HCT116 (cell line): ENCODE measurements at regions not wholly inside any gene's neighbourhood (a gene's known extent, or its start where the extent isn't known, plus 50 kb on each side); places are given as distances from the start of the nearest gene placed in this dataset.

ENCODE experiments used
- ATAC-seq: fragments of 200-7000 bp; cut with Tn5 transposase; 2 replicates; pipeline ENCODE4 v1.9.1; 2020; ENCODE audit warnings: mild to moderate bottlenecking, moderate library complexity
- BruUV-seq: library from RNA; stranded (reverse); fragments of 400-500 nt; replicated peaks from 2 replicates; lab custom pipeline; 2021; lab: Mats Ljungman, UMichigan
- CTCF ChIA-PET: fragments of 300-600 bp; sonication (Branson Sonifier 250); formaldehyde crosslinking; loops from one replicate; lab custom pipeline; 2021; ENCODE audit warnings: antibody characterized with exemption; lab: Charles Lee
- POLR2A ChIA-PET: fragments of 300-600, 350-600 bp; sonication (Branson Sonifier 250); formaldehyde crosslinking; loops from one replicate; lab custom pipeline; 2021; ENCODE audit warnings: antibody characterized with exemption; lab: Charles Lee
- RAD21 ChIA-PET, 2 experiments: fragments of 300-600 bp; sonication (Branson Sonifier 250); formaldehyde crosslinking; loops; one replicate each; lab custom pipeline; 2023; ENCODE audit warnings: low total read pairs in 2 of 2; ENCODE audit not compliant: uncharacterized antibody in 2 of 2, unreplicated experiment in 2 of 2, low non-redundant PET in 1 of 2; lab: Charles Lee
- DNase-seq: peaks from one replicate; pipeline ENCODE4 v3.0.0-alpha.2; 2010; ENCODE audit warnings: low read depth, low spot score
- H2AFZ ChIP-seq: fragments of 200-600 bp; shearing (Covaris generic), sonication (generic); 2 replicates; pipeline ENCODE4 v1.6.1; 2017; ENCODE audit warnings: low read depth, mixed run types, mixed read lengths, antibody characterized with exemption, low read length; ENCODE audit not compliant: poor library complexity, severe bottlenecking
- H3K27ac ChIP-seq: 2 replicates; pipeline ENCODE4 v1.5.1; 2012; ENCODE audit warnings: low read depth, low read length
- H3K27me3 ChIP-seq: fragments of 200-600 bp; sonication (generic); 2 replicates; pipeline ENCODE4 v1.6.1; 2016; ENCODE audit warnings: mixed run types, low read length, mixed read lengths; ENCODE audit not compliant: insufficient read depth
- H3K36me3 ChIP-seq, 2 experiments: fragments of 200-500 bp in 1 of 2; fragments of 200-600 bp in 1 of 2; sonication (Bioruptor generic) in 1 of 2; sonication (generic) in 1 of 2; 2 replicates each; pipeline versions ENCODE4 v1.5.1 to v1.6.1; 2014 to 2016; ENCODE audit warnings: low read length in 2 of 2, inconsistent platforms in 1 of 2, mixed read lengths in 1 of 2, mixed run types in 1 of 2; ENCODE audit not compliant: insufficient read depth in 2 of 2, control insufficient read depth in 1 of 2
- H3K4me1 ChIP-seq, 2 experiments: fragments of 200-600 bp in 1 of 2; sonication (generic) in 1 of 2; 2 replicates each; pipeline versions ENCODE4 v1.5.1 to v1.6.1; 2012 to 2017; ENCODE audit warnings: low read length in 2 of 2, inconsistent platforms in 1 of 2, mild to moderate bottlenecking in 1 of 2, mixed read lengths in 1 of 2, mixed run types in 1 of 2, moderate library complexity in 1 of 2; ENCODE audit not compliant: insufficient read depth in 2 of 2, control insufficient read depth in 1 of 2
- H3K4me2 ChIP-seq: fragments of 200-600 bp; sonication (generic); 2 replicates; pipeline ENCODE4 v1.6.1; 2017; ENCODE audit warnings: mixed run types, low read length, mixed read lengths
- H3K4me3 ChIP-seq, 2 experiments: fragments of 200-600 bp in 1 of 2; sonication (generic) in 1 of 2; replicated peaks in 1 of 2; 2 replicates each; pipeline ENCODE4 v1.5.1; 2011 to 2016; ENCODE audit warnings: low read length in 2 of 2, control low read depth in 1 of 2, low read depth in 1 of 2, mild to moderate bottlenecking in 1 of 2, mixed read lengths in 1 of 2, mixed run types in 1 of 2
- H3K79me2 ChIP-seq: fragments of 200-600 bp; sonication (generic); 2 replicates; pipeline ENCODE4 v1.6.1; 2017; ENCODE audit warnings: mild to moderate bottlenecking, mixed run types, low read length, moderate library complexity, mixed read lengths; ENCODE audit not compliant: insufficient read depth
- H3K9ac ChIP-seq: fragments of 200-600 bp; sonication (generic); 2 replicates; pipeline ENCODE4 v1.6.1; 2016; ENCODE audit warnings: low read length, mixed read lengths
- H3K9me2 ChIP-seq: fragments of 200-600 bp; sonication (generic), shearing (Covaris generic); 2 replicates; pipeline ENCODE4 v1.6.1; 2017; ENCODE audit warnings: mixed run types, mild to moderate bottlenecking, moderate library complexity; ENCODE audit not compliant: insufficient read depth
- H3K9me3 ChIP-seq, 2 experiments: fragments of 200-500 bp in 1 of 2; fragments of 200-600 bp in 1 of 2; sonication (Bioruptor generic) in 1 of 2; sonication (generic) in 1 of 2; 2 replicates each; pipeline ENCODE4 v1.6.1; 2014 to 2017; ENCODE audit warnings: low read length in 2 of 2, mixed read lengths in 2 of 2, inconsistent platforms in 1 of 2, low read depth in 1 of 2, mild to moderate bottlenecking in 1 of 2, mixed run types in 1 of 2, moderate library complexity in 1 of 2; ENCODE audit not compliant: control insufficient read depth in 1 of 2, insufficient read depth in 1 of 2
- H4K20me1 ChIP-seq: fragments of 200-600 bp; sonication (generic), shearing (Covaris generic); 2 replicates; pipeline ENCODE4 v1.6.1; 2017; ENCODE audit warnings: mixed run types, mild to moderate bottlenecking, moderate library complexity; ENCODE audit not compliant: insufficient read depth
- ATF3 ChIP-seq: IDR thresholded peaks from 2 replicates; pipeline ENCODE4 v1.6.1; 2012
- CEBPB ChIP-seq: IDR thresholded peaks from 2 replicates; pipeline ENCODE4 v1.6.1; 2012; ENCODE audit warnings: low read depth
- CTCF ChIP-seq, 3 experiments: fragments of 200-600 bp in 1 of 3; sonication (generic) in 1 of 3; IDR thresholded peaks in 2 of 3; conservative IDR thresholded peaks in 1 of 3; 2 replicates each; pipeline ENCODE4 v1.5.1; 2012 to 2017; ENCODE audit warnings: low read depth in 2 of 3, low read length in 2 of 3, antibody characterized with exemption in 1 of 3, borderline replicate concordance in 1 of 3, control low read depth in 1 of 3, mild to moderate bottlenecking in 1 of 3, mixed read lengths in 1 of 3, mixed run types in 1 of 3, moderate library complexity in 1 of 3; ENCODE audit not compliant: insufficient read depth in 1 of 3
- ELF1 ChIP-seq: IDR thresholded peaks from 2 replicates; pipeline ENCODE4 v1.6.1; 2012; ENCODE audit warnings: low read depth, borderline replicate concordance
- EZH2 ChIP-seq: fragments of 200-600 bp; sonication (generic); IDR thresholded peaks from 2 replicates; pipeline ENCODE4 v1.6.1; 2017; ENCODE audit warnings: antibody characterized with exemption, mixed run types
- EZH2phosphoT487 ChIP-seq: fragments of 200-600 bp; IDR thresholded peaks from 2 replicates; pipeline ENCODE4 v1.6.1; 2018; ENCODE audit warnings: antibody characterized with exemption, borderline replicate concordance
- TCF7L2 ChIP-seq: IDR thresholded peaks from 2 replicates; pipeline ENCODE4 v1.7.0; 2011; ENCODE audit warnings: borderline replicate concordance, inconsistent platforms; ENCODE audit not compliant: insufficient read depth, insufficient read length; ENCODE audit errors: extremely low read depth
- YY1 ChIP-seq: IDR thresholded peaks from 2 replicates; pipeline ENCODE4 v1.6.1; 2011; ENCODE audit warnings: low read length, low read depth, moderate library complexity, mild to moderate bottlenecking; ENCODE audit not compliant: insufficient replicate concordance; ENCODE audit errors: extremely low read depth
- ZNF274 ChIP-seq: fragments of 200-500 bp; sonication (Bioruptor generic); IDR thresholded peaks from 2 replicates; pipeline ENCODE4 v1.6.1; 2014; ENCODE audit warnings: mild to moderate bottlenecking, low read depth, low read length, inconsistent platforms
- intact Hi-C: fragments of 100-400 bp; cut with micrococcal nuclease; formaldehyde crosslinking; loops from 2 replicates; pipeline ENCODE4 v1.10.0; 2022

- Histone ChIP-seq H3K27ac (no peak overlapping the region), H3K9ac (no peak overlapping the region), H3K36me3 (no peaks in the 10 kb centered on the region), H3K9me2 (no peaks in the 10 kb centered on the region), H3K4me2 (no peak overlapping the region), H3K4me1 (peaks cover 40 to 54% of the 10 kb centered on the region in 2 experiments), H3K9me3 (no peaks in the 10 kb centered on the region)
- no TSS peak for BruUV-seq
- intact Hi-C loops = loop anchor here (5.0 kb wide), 1 partner anchor 332 kb away; no protein-coding TSS in a partner anchor
- DNase-seq (no peak), ATAC-seq (no peak)
- ChIA-PET POLR2A (no interaction called here), RAD21 (no interaction called here)
- TF ChIP-seq TCF7L2 = no peak
- no peak for TF ChIP-seq ELF1
- TF ChIP-seq CTCF (IDR thresholded peaks at IDR 0.05 in 2 of 3, conservative IDR thresholded peaks at IDR 0.05 in 1 of 3; ENCODE audit: borderline replicate concordance in 1 of 3, insufficient read depth in 1 of 3, low read depth in 2 of 3, low read length in 2 of 3) = no peak
- TF ChIP-seq, all 23 proteins: peak for 0
- H3K79me2 ChIP-seq = no peaks in the 10 kb centered on the region
- CTCF ChIA-PET = no interaction called here
- no peaks in the 10 kb centered on the region for H4K20me1 ChIP-seq
- no peaks in the 10 kb centered on the region for H3K27me3 ChIP-seq
- no peak overlapping the region for H2AFZ ChIP-seq
- H3K4me3 ChIP-seq = no peak overlapping the region
Measured at GRCh38 chr21:35219291-35219690, 170.2 kb upstream of the RUNX1 start.

GRCh38 chr21:35217504-35218060, 168.5 kb upstream of the RUNX1 start:
- H3K4me2 ChIP-seq = peak overlapping the region; percentile 56
- DNase-seq = peak; percentile 98
- no peaks in the 10 kb centered on the region for H3K9me2 ChIP-seq
- peaks cover 28 to 46% of the 10 kb centered on the region in 2 experiments for H3K4me1 ChIP-seq
- H3K9ac ChIP-seq = peak overlapping the region; percentile 23
- ChIA-PET RAD21 (interaction anchor here in 1 of 2 experiments (1.0 kb wide), 1 partner anchor 166 kb away, joined by 4 read pairs; no protein-coding TSS in a partner anchor), POLR2A (interaction anchor here (1.0 to 3.9 kb wide), 5 partner anchors 9 to 39 kb away, joined by 3 to 13 read pairs (median 5); no protein-coding TSS in a partner anchor), CTCF (no interaction called here)
- peak; percentile 97 for ATAC-seq
- H3K4me3 ChIP-seq = peak overlapping the region in 1 of 2 experiments; percentile 5; a peak in 1 of 4 replicates
- no TSS peak for BruUV-seq
- no peaks in the 10 kb centered on the region for H3K79me2 ChIP-seq
- H2AFZ ChIP-seq = no peak overlapping the region
- no peaks in the 10 kb centered on the region for H3K36me3 ChIP-seq
- peak overlapping the region; percentile 68; the same call in 1 of the 2 replicates for H3K27ac ChIP-seq
- no peaks in the 10 kb centered on the region for H4K20me1 ChIP-seq
- intact Hi-C loops = loop anchor here (1.0 to 5.0 kb wide), 2 partner anchors 39 to 330 kb away; no protein-coding TSS in a partner anchor
- H3K9me3 ChIP-seq = no peaks in the 10 kb centered on the region
- H3K27me3 ChIP-seq = no peaks in the 10 kb centered on the region
- TF ChIP-seq EZH2 (no peak), CTCF (IDR thresholded peaks at IDR 0.05 in 2 of 3, conservative IDR thresholded peaks at IDR 0.05 in 1 of 3; ENCODE audit: borderline replicate concordance in 1 of 3, insufficient read depth in 1 of 3, low read depth in 2 of 3, low read length in 2 of 3) (no peak), EZH2phosphoT487 (no peak), YY1 (no peak), ATF3 (peak; percentile 26; the same call in 1 of the 2 replicates), CEBPB (peak; percentile 86), ZNF274 (no peak)
